HG03575 (cell line): ENCODE measurements at regions not wholly inside any gene's neighbourhood (a gene's known extent, or its start where the extent isn't known, plus 50 kb on each side); places are given as distances from the start of the nearest gene placed in this dataset.
"Not testable (repeated sequence)": the region's sequence is repeated elsewhere in the genome, so short reads cannot be mapped to it uniquely, and the experiment has no call there.

ENCODE experiments used
- ATAC-seq: cut with Tn5 transposase; IDR thresholded peaks from one replicate; pipeline ENCODE4 v1.9.1; 2021; ENCODE audit not compliant: unreplicated experiment, insufficient number of reproducible peaks, low FRiP score; ENCODE audit errors: extremely low read depth

DNA sequence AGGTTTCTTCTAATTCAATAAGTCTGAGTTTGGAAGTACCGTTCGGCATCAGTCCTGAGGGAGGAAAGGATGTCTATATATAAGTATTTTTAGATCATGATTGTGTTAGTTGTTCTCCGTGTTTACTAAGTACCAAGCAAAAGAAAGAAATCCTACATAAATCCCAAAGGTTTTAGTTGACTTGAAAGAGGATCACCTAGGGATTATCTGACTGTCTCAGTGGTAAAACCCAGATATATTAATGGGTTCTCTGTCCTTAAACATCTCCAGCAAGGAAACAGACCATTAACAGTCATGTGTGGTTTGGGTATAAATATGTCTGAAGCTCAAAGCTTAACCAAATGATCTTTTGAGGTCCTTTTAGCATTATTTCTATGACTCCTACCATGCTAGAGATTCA is 207.1 kb upstream of the RASGEF1B start:
- ATAC-seq, result no peak

- no peak for ATAC-seq
Observed at GRCh38 chr4:81676537-81676936, 204.8 kb upstream of the RASGEF1B start.

DNA sequence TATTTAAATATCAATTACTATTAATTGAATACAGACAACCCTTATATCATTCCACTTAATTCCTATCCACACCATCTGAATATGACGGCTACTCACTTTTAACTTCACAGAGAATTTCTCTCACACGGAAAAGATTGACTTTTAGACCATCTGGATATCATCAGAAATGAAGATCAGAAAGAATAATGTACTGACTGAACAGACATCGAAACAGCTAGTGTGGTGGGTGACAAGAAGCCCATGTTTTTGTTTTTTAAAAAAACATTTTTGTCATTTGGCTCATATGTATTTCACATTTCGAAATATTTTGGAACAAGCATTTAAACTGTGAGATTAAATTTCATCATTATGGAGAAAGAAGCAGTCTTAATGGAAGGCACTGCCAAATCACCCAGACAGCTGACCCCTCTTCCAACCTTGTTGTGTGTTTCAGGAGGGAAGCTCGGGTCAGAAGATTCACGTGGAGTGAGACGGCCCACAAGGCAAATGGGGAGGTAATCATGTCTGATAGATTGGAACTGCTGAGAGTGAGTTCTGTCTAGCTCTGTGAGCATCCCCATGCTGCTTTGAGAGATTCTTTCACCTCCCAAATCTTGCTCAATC is 204.2 kb upstream of the RASGEF1B start:
- ATAC-seq, result no peak

DNA sequence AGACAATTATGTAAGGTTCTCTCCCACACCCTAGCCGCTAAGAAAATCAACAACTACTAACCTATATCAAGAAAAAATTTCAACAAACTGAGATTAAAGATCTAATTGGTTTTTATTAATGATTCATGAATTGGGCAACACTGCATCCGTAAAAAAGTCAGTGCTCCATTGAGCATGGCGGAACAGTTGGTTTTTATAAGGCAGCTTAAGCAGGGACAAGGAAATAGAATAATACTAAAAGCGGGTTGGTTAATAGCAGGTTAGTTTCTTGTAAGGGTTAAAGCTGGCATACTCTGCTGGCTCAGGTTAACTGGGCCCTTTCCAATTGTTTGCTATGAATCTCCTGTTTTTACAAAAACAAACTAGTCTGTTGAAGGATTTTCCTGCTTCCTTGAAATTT is 202.3 kb upstream of the RASGEF1B start:
- ATAC-seq, result no peak

DNA sequence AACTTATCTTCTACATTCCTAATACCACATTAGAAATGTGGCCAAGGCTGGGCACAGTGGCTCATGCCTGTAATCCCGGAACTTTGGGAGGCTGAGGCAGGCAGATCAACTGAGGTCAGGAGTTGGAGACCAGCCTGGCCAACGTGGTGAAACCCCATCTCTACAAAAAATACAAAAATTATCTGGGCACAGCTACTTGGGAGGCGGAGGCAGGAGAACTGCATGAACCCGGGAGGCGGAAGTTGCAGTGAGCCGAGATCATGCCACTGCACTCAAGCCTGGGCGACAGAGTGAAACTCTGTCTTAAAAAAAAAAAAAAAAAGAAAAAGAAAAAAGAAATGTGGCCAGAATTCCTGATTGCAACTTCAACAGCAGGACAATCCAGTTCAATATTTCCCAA is 196.6 kb upstream of the RASGEF1B start:
- not testable (repeated sequence) for ATAC-seq

- ATAC-seq, result no peak
Observed at GRCh38 chr4:81667539-81667938, 195.8 kb upstream of the RASGEF1B start.

GRCh38 chr4:81666491-81666890 is 194.8 kb upstream of the RASGEF1B start:
- no peak for ATAC-seq

DNA sequence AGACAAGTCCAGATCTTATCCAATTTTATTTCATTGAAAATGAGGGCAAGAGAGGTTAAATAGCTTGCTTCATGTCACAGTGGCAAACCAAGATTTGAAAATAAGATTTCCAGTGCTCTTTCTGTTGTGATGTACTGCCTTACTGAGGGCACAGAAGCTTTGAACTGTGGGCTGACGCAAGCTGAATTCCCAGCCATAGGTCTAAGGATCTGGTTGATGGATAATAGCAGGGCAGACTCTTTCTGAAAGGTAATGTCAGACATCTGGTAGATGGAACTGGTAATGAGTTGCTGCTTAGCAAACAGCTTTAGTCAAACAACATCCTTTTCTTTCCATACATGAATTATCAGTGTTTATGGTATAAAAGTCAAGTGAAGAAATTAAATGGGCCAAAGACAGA is 193.9 kb upstream of the RASGEF1B start:
- no peak for ATAC-seq

DNA sequence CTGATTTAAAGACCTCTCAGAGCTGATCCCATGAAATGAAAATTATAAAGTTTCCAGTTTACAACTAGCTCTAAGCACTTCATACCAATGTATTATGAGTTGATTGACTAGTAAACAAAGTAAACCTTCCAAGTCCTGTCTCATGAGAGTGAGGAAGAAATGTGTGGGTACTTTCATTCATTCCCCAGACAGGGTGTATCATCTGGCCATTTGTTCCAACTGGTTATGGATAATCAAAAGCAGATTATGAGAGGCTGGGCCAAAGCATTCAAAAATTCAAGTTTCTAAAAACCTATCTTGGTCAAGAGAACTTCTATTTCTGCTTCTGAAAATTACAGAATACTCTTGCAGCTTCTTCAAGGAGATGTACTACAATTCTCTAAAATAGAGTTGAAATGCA is 193.3 kb upstream of the RASGEF1B start:
- no peak for ATAC-seq

GRCh38 chr4:81664079-81664478 is 192.4 kb upstream of the RASGEF1B start:
- ATAC-seq, result no peak

GRCh38 chr4:81663368-81663767 is 191.7 kb upstream of the RASGEF1B start:
- no peak for ATAC-seq

DNA sequence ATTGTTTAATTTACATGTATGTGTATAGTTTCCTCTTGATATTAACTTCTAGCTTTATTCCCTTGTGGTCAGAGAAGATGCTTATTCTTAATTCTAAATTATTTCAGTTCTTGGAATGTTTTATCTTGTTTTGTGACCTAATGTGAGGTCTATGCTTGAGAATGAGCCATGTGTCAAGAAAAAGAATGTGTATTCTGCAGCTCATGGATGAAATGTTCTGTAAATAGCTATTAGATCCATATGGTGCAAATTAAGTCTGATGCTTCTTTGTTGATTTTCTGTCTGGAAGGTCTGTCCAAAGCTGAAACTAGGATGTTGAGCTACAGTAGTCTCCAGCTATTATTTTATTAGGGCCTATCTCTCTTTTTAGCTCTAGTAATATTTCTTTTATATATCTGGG is 187.3 kb upstream of the RASGEF1B start:
- ATAC-seq, result no peak

- ATAC-seq, result no peak
Observed at GRCh38 chr4:81652069-81652478, 180.4 kb upstream of the RASGEF1B start.

DNA sequence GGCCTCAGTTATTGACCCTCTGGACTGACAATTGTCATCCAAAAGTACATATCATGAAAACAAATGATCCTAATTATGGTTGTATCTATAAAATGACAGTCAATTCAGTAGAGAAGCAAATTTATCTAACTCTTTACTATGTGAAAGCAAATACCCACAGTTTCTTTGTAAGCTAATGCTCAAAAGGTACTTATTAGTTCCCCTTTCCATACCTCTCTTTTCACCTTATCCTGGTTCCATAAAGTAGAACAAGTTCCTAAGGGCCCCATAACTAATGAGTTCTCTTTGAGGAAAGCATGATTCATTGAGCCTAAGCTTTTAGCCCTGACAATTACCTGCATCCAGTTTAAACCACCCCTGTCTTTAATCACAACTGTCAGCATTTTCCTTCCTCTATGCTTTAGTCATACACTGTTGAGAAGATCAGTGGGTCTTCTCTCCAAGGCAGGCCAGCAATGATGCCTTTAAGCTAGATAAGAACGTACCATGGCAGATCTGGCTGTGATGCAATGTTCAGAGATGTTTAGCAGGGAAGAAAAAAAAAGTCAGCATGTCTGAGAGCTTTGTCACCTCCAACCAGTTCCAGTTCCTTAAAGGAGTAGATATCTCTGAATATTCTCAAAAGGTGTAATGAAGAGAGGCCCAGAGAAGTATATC is 179.7 kb upstream of the RASGEF1B start:
- no peak for ATAC-seq

GRCh38 chr4:81650606-81651242 is 179.0 kb upstream of the RASGEF1B start:
- no peak for ATAC-seq

- peak; percentile 96 for ATAC-seq
Observed at GRCh38 chr4:81648576-81649275, 177.0 kb upstream of the RASGEF1B start.

GRCh38 chr4:81647388-81647787 is 175.7 kb upstream of the RASGEF1B start:
- no peak for ATAC-seq

GRCh38 chr4:81642543-81642942 is 170.8 kb upstream of the RASGEF1B start:
- no peak for ATAC-seq

GRCh38 chr4:81639248-81639647 is 167.5 kb upstream of the RASGEF1B start:
- no peak for ATAC-seq

- no peak for ATAC-seq
Observed at GRCh38 chr4:81638698-81639097, 167.0 kb upstream of the RASGEF1B start.
